HUES6 (cell line): ENCODE measurements at regions not wholly inside any gene's neighbourhood (a gene's known extent, or its start where the extent isn't known, plus 50 kb on each side); places are given as distances from the start of the nearest gene placed in this dataset.
A peak's percentile ranks its signal among the peaks of the same experiment; 100 is the strongest.

ENCODE experiments used
- H3K27ac ChIP-seq: 2 replicates; pipeline ENCODE4 v1.7.0; 2013; ENCODE audit warnings: low read depth, mild to moderate bottlenecking, low read length, inconsistent platforms
- H3K27me3 ChIP-seq: 2 replicates; pipeline ENCODE4 v1.6.1; 2013; ENCODE audit warnings: low read length; ENCODE audit not compliant: control insufficient read depth, insufficient read depth
- H3K36me3 ChIP-seq: 2 replicates; pipeline ENCODE4 v1.6.1; 2013; ENCODE audit warnings: low read length; ENCODE audit not compliant: control insufficient read depth, insufficient read depth
- H3K4me1 ChIP-seq: 2 replicates; pipeline ENCODE4 v1.6.1; 2013; ENCODE audit warnings: low read length; ENCODE audit not compliant: control insufficient read depth, insufficient read depth
- H3K4me3 ChIP-seq: 2 replicates; pipeline ENCODE4 v1.5.1; 2013; ENCODE audit warnings: low read depth, low read length
- H3K9ac ChIP-seq: one replicate; pipeline ENCODE4 v1.6.1; 2013; ENCODE audit warnings: mild to moderate bottlenecking, low read length
- H3K9me3 ChIP-seq: 2 replicates; pipeline ENCODE4 v1.6.1; 2013; ENCODE audit warnings: low read depth, low read length; ENCODE audit not compliant: control insufficient read depth, insufficient read depth

- Histone ChIP-seq H3K27ac (no peak overlapping the region), H3K9me3 (no peaks in the 10 kb centered on the region), H3K4me1 (no peaks in the 10 kb centered on the region), H3K36me3 (no peaks in the 10 kb centered on the region), H3K4me3 (no peak overlapping the region), H3K27me3 (no peaks in the 10 kb centered on the region), H3K9ac (no peak overlapping the region)
Measured at GRCh38 chr3:182294256-182294655, 499.0 kb upstream of the ATP11B start.

- Histone ChIP-seq H3K36me3 (no peaks in the 10 kb centered on the region), H3K27me3 (no peaks in the 10 kb centered on the region), H3K27ac (no peak overlapping the region), H3K4me1 (no peaks in the 10 kb centered on the region), H3K9ac (no peak overlapping the region), H3K9me3 (no peaks in the 10 kb centered on the region), H3K4me3 (no peak overlapping the region)
Measured at GRCh38 chr3:182294696-182295095, 498.6 kb upstream of the ATP11B start.

- Histone ChIP-seq H3K27me3 (no peaks in the 10 kb centered on the region), H3K9ac (no peak overlapping the region), H3K27ac (no peak overlapping the region), H3K9me3 (no peaks in the 10 kb centered on the region), H3K36me3 (no peaks in the 10 kb centered on the region), H3K4me3 (no peak overlapping the region), H3K4me1 (no peaks in the 10 kb centered on the region)
Measured at GRCh38 chr3:182300266-182300665, 493.0 kb upstream of the ATP11B start.

GRCh38 chr3:182303169-182303568, 490.1 kb upstream of the ATP11B start:
- Histone ChIP-seq H3K27ac (no peak overlapping the region), H3K27me3 (no peaks in the 10 kb centered on the region), H3K4me3 (no peak overlapping the region), H3K9me3 (no peaks in the 10 kb centered on the region), H3K36me3 (no peaks in the 10 kb centered on the region), H3K4me1 (peaks cover 5% of the 10 kb centered on the region; the same call in 1 of the 2 replicates), H3K9ac (no peak overlapping the region)

GRCh38 chr3:182305881-182306665, 487.2 kb upstream of the ATP11B start:
- no peak overlapping the region for H3K4me3 ChIP-seq
- H3K27me3 ChIP-seq = no peaks in the 10 kb centered on the region
- H3K36me3 ChIP-seq = no peaks in the 10 kb centered on the region
- no peaks in the 10 kb centered on the region for H3K9me3 ChIP-seq
- no peak overlapping the region for H3K9ac ChIP-seq
- no peak overlapping the region for H3K27ac ChIP-seq
- H3K4me1 ChIP-seq = peaks cover 5% of the 10 kb centered on the region; the same call in 1 of the 2 replicates

- H3K9ac ChIP-seq = no peak overlapping the region
- H3K27me3 ChIP-seq = no peaks in the 10 kb centered on the region
- H3K36me3 ChIP-seq = no peaks in the 10 kb centered on the region
- H3K27ac ChIP-seq = no peak overlapping the region
- H3K4me3 ChIP-seq = no peak overlapping the region
- H3K9me3 ChIP-seq = 0 out of 2 replicates have a peak, but pooled peaks cover 3% of the 10 kb centered on the region
- H3K4me1 ChIP-seq = peaks cover 5% of the 10 kb centered on the region; the same call in 1 of the 2 replicates
Measured at GRCh38 chr3:182308328-182308727, 485.0 kb upstream of the ATP11B start.

- Histone ChIP-seq H3K4me3 (no peak overlapping the region), H3K9me3 (0 out of 2 replicates have a peak, but pooled peaks cover 3% of the 10 kb centered on the region), H3K36me3 (no peaks in the 10 kb centered on the region), H3K4me1 (peaks cover 5% of the 10 kb centered on the region; the same call in 1 of the 2 replicates), H3K27ac (no peak overlapping the region), H3K27me3 (no peaks in the 10 kb centered on the region), H3K9ac (no peak overlapping the region)
Measured at GRCh38 chr3:182309120-182309519, 484.2 kb upstream of the ATP11B start.

- no peaks in the 10 kb centered on the region for H3K36me3 ChIP-seq
- H3K4me1 ChIP-seq = no peaks in the 10 kb centered on the region
- peaks cover 24% of the 10 kb centered on the region for H3K9me3 ChIP-seq
- H3K9ac ChIP-seq = no peak overlapping the region
- no peak overlapping the region for H3K4me3 ChIP-seq
- no peak overlapping the region for H3K27ac ChIP-seq
- no peaks in the 10 kb centered on the region for H3K27me3 ChIP-seq
Measured at GRCh38 chr3:182315313-182315712, 478.0 kb upstream of the ATP11B start.

- Histone ChIP-seq H3K9me3 (peaks cover 15% of the 10 kb centered on the region; the same call in 1 of the 2 replicates), H3K27ac (peak overlapping the region; percentile 34; the same call in 1 of the 2 replicates), H3K4me1 (peaks cover 41% of the 10 kb centered on the region), H3K27me3 (no peaks in the 10 kb centered on the region), H3K9ac (no peak overlapping the region), H3K4me3 (no peak overlapping the region), H3K36me3 (no peaks in the 10 kb centered on the region)
Measured at GRCh38 chr3:182323126-182323700, 470.1 kb upstream of the ATP11B start.

GRCh38 chr3:182323898-182324297, 469.4 kb upstream of the ATP11B start:
- H3K36me3 ChIP-seq = no peaks in the 10 kb centered on the region
- H3K27me3 ChIP-seq = no peaks in the 10 kb centered on the region
- no peak overlapping the region for H3K4me3 ChIP-seq
- H3K27ac ChIP-seq = no peak overlapping the region
- no peak overlapping the region for H3K9ac ChIP-seq
- peaks cover 15% of the 10 kb centered on the region; the same call in 1 of the 2 replicates for H3K9me3 ChIP-seq
- H3K4me1 ChIP-seq = peaks cover 41% of the 10 kb centered on the region

GRCh38 chr3:182325213-182325950, 467.9 kb upstream of the ATP11B start:
- no peaks in the 10 kb centered on the region for H3K27me3 ChIP-seq
- H3K27ac ChIP-seq = no peak overlapping the region
- no peak overlapping the region for H3K9ac ChIP-seq
- no peak overlapping the region for H3K4me3 ChIP-seq
- H3K36me3 ChIP-seq = no peaks in the 10 kb centered on the region
- peaks cover 41% of the 10 kb centered on the region for H3K4me1 ChIP-seq
- H3K9me3 ChIP-seq = peaks cover 3% of the 10 kb centered on the region; the same call in 1 of the 2 replicates
